ENCODE measurements at regions not wholly inside any gene's neighbourhood (a gene's known extent, or its start where the extent isn't known, plus 50 kb on each side); places are given as distances from the start of the nearest gene placed in this dataset.

- DNase-seq (ENCODE audit: low spot score) = no peak
Observed at GRCh38 chr4:14878681-14879080, 123.6 kb upstream of the CPEB2 start.

- no peak for DNase-seq (ENCODE audit: low spot score)
Observed at GRCh38 chr4:14879683-14880082, 122.6 kb upstream of the CPEB2 start.

- DNase-seq (ENCODE audit: low spot score) = no peak
Observed at GRCh38 chr4:14880805-14881204, 121.5 kb upstream of the CPEB2 start.

GRCh38 chr4:14883166-14883565 lies 119.1 kb upstream of the CPEB2 start:
- no peak for DNase-seq (ENCODE audit: low spot score)

- no peak for DNase-seq (ENCODE audit: low spot score)
Observed at GRCh38 chr4:14883661-14884060, 118.6 kb upstream of the CPEB2 start.

- DNase-seq (ENCODE audit: low spot score) = no peak
Observed at GRCh38 chr4:14887842-14888433, 114.3 kb upstream of the CPEB2 start.

- DNase-seq (ENCODE audit: low spot score) = no peak
Observed at GRCh38 chr4:14888790-14889572, 113.3 kb upstream of the CPEB2 start.

- DNase-seq (ENCODE audit: low spot score) = no peak
Observed at GRCh38 chr4:14892563-14892962, 109.7 kb upstream of the CPEB2 start.

- DNase-seq (ENCODE audit: low spot score) = no peak
Observed at GRCh38 chr4:14893713-14894112, 108.6 kb upstream of the CPEB2 start.

GRCh38 chr4:14894392-14895292 lies 107.6 kb upstream of the CPEB2 start:
- no peak for DNase-seq (ENCODE audit: low spot score)

- DNase-seq (ENCODE audit: low spot score) = no peak
Observed at GRCh38 chr4:14896656-14897175, 105.6 kb upstream of the CPEB2 start.

GRCh38 chr4:14897217-14897616 lies 105.1 kb upstream of the CPEB2 start:
- DNase-seq (ENCODE audit: low spot score) = no peak

GRCh38 chr4:14898989-14899388 lies 103.3 kb upstream of the CPEB2 start:
- no peak for DNase-seq (ENCODE audit: low spot score)

- DNase-seq (ENCODE audit: low spot score) = no peak
Observed at GRCh38 chr4:14902342-14902741, 99.9 kb upstream of the CPEB2 start.

- no peak for DNase-seq (ENCODE audit: low spot score)
Observed at GRCh38 chr4:14903321-14903720, 99.0 kb upstream of the CPEB2 start.

GRCh38 chr4:14906805-14907204 lies 95.5 kb upstream of the CPEB2 start:
- no peak for DNase-seq (ENCODE audit: low spot score)

- no peak for DNase-seq (ENCODE audit: low spot score)
Observed at GRCh38 chr4:14908635-14909034, 93.6 kb upstream of the CPEB2 start.

- no peak for DNase-seq (ENCODE audit: low spot score)
Observed at GRCh38 chr4:14910411-14910810, 91.9 kb upstream of the CPEB2 start.

GRCh38 chr4:14912426-14912825 lies 89.9 kb upstream of the CPEB2 start:
- no peak for DNase-seq (ENCODE audit: low spot score)

GRCh38 chr4:14915018-14915417 lies 87.3 kb upstream of the CPEB2 start:
- no peak for DNase-seq (ENCODE audit: low spot score)

- DNase-seq (ENCODE audit: low spot score) = no peak
Observed at GRCh38 chr4:14916554-14917297, 85.6 kb upstream of the CPEB2 start.

- DNase-seq (ENCODE audit: low spot score) = peak; percentile 26
Observed at GRCh38 chr4:14917298-14917633, 85.0 kb upstream of the CPEB2 start.

All from globus pallidus (tissue), 1 donor.